OCI-LY7 (cell line): ENCODE measurements at regions not wholly inside any gene's neighbourhood (a gene's known extent, or its start where the extent isn't known, plus 50 kb on each side); places are given as distances from the start of the nearest gene placed in this dataset.

Experiments used
- BruUV-seq: library from RNA; stranded (reverse); fragments of 400-500 nt; replicated peaks from 2 replicates; lab custom pipeline; 2021; lab: Mats Ljungman, UMichigan
- CTCF ChIA-PET: fragments of 300-600 bp; sonication (Branson Sonifier 250); formaldehyde crosslinking; loops from one replicate; lab custom pipeline; 2022; ENCODE audit warnings: antibody characterized with exemption; ENCODE audit not compliant: unreplicated experiment; lab: Charles Lee
- POLR2A ChIA-PET: fragments of 300-600 bp; sonication (Branson Sonifier 250); formaldehyde crosslinking; loops from one replicate; lab custom pipeline; 2022; ENCODE audit warnings: antibody characterized with exemption; lab: Charles Lee
- DNase-seq: peaks from one replicate; pipeline ENCODE4 v3.0.0-alpha.2; 2015; ENCODE audit warnings: low spot score
- H2AFZ ChIP-seq: fragments of 200-600 bp; sonication (generic), shearing (Covaris generic); 2 replicates; pipeline ENCODE4 v1.6.1; 2014; ENCODE audit warnings: mild to moderate bottlenecking, antibody characterized with exemption, low read length, moderate library complexity
- H3K27ac ChIP-seq: fragments of 200-600 bp; sonication (generic); 2 replicates; pipeline ENCODE4 v1.5.1; 2014; ENCODE audit warnings: mixed run types, low read depth, mild to moderate bottlenecking, moderate library complexity, low read length, inconsistent platforms; ENCODE audit not compliant: poor library complexity, severe bottlenecking
- H3K36me3 ChIP-seq: fragments of 200-600 bp; sonication (generic); 2 replicates; pipeline ENCODE4 v1.6.1; 2014; ENCODE audit warnings: mild to moderate bottlenecking, antibody characterized with exemption, low read length, moderate library complexity, mixed read lengths; ENCODE audit not compliant: insufficient read depth
- H3K4me1 ChIP-seq: fragments of 200-600 bp; sonication (generic); 2 replicates; pipeline ENCODE4 v1.5.1; 2014; ENCODE audit warnings: mild to moderate bottlenecking, low read length; ENCODE audit not compliant: insufficient read depth, poor library complexity, severe bottlenecking
- H3K4me2 ChIP-seq: fragments of 200-600 bp; sonication (generic); 2 replicates; pipeline ENCODE4 v1.6.1; 2014; ENCODE audit warnings: mild to moderate bottlenecking, low read length
- H3K4me3 ChIP-seq: fragments of 200-600 bp; sonication (generic); 2 replicates; pipeline ENCODE4 v1.5.1; 2014; ENCODE audit warnings: mild to moderate bottlenecking, low read depth, low read length; ENCODE audit not compliant: poor library complexity, severe bottlenecking
- H3K79me2 ChIP-seq: fragments of 200-600 bp; sonication (generic); 2 replicates; pipeline ENCODE4 v1.6.1; 2016; ENCODE audit warnings: low read depth, mild to moderate bottlenecking, low read length, moderate library complexity, mixed read lengths; ENCODE audit not compliant: insufficient read depth
- H3K9me2 ChIP-seq: fragments of 200-600 bp; sonication (generic); 2 replicates; pipeline ENCODE4 v1.6.1; 2016; ENCODE audit warnings: mild to moderate bottlenecking, low read length, mixed read lengths; ENCODE audit not compliant: insufficient read depth
- H3K9me3 ChIP-seq: fragments of 200-600 bp; sonication (generic); 2 replicates; pipeline ENCODE4 v1.6.1; 2014; ENCODE audit warnings: mild to moderate bottlenecking, mixed run types, low read length, mixed read lengths
- H4K20me1 ChIP-seq: fragments of 200-600 bp; sonication (generic); 2 replicates; pipeline ENCODE4 v1.6.1; 2014; ENCODE audit warnings: mild to moderate bottlenecking, antibody characterized with exemption, low read length, moderate library complexity, mixed read lengths; ENCODE audit not compliant: insufficient read depth
- CTCF ChIP-seq: fragments of 200-600 bp; sonication (generic); conservative IDR thresholded peaks from 2 replicates; pipeline ENCODE4 v1.5.1; 2014; ENCODE audit warnings: mild to moderate bottlenecking, antibody characterized with exemption, low read length, moderate library complexity, mixed read lengths
- EZH2phosphoT487 ChIP-seq: fragments of 200-600 bp; sonication (generic); IDR thresholded peaks from 2 replicates; pipeline ENCODE4 v1.6.1; 2018; ENCODE audit warnings: low read depth, borderline replicate concordance, mild to moderate bottlenecking, mixed run types, antibody characterized with exemption, low read length, moderate library complexity, mixed read lengths
- intact Hi-C: fragments of 100-400 bp; cut with micrococcal nuclease; formaldehyde crosslinking; loops from one replicate; pipeline ENCODE4 v1.10.0; 2022; ENCODE audit not compliant: unreplicated experiment

DNA sequence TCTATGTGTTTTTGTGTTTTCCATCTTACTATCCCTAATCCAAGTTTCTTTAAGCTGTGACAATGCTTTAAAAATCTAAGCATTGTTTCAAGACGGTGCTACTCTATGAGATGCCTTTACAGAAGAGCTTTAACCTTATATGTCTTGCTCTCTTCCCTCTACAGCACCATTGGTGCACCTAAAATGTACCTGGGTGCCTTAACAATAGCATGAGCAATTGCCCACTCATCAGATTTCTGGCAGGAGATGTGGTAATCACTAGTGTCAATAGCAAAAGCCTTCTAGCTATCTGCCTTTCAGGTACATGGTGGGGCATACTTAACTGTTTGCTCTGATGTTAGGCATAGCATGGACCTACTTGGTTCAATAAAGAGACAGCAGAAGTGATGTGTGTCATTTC is 222.3 kb upstream of the KIF2A start:
- Histone ChIP-seq H3K9me2 (no peaks in the 10 kb centered on the region), H3K36me3 (no peaks in the 10 kb centered on the region), H4K20me1 (no peaks in the 10 kb centered on the region), H3K79me2 (no peaks in the 10 kb centered on the region), H3K4me3 (no peak overlapping the region), H2AFZ (no peak overlapping the region), H3K9me3 (no peaks in the 10 kb centered on the region), H3K4me1 (no peaks in the 10 kb centered on the region), H3K4me2 (no peak overlapping the region), H3K27ac (no peak overlapping the region)
- ChIA-PET CTCF (no interaction called here), POLR2A (no interaction called here)
- TF ChIP-seq CTCF (no peak), EZH2phosphoT487 (no peak)
- DNase-seq = no peak
- no TSS peak for BruUV-seq
- intact Hi-C loops = no loop called here

DNA sequence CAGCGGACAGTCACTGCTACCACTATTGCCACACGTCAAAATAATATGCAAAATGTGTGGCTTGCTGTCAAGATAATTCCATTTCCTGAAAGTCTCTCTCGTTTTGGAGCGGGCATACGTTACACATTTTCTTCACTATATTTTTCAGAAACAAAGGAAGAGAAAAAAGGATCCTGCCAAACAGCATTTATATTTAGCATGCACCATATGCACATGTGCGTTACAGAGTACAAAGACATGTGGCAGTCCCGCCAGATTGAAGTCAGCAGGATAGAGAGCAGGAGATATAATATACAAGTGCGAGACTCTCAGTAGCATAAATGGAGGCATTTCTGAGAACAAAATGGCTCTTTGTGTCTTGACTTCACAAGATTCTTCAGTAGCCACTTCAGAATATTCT is 221.6 kb upstream of the KIF2A start:
- CTCF ChIA-PET = interaction anchor here (0.6 kb wide), 1 partner anchor 605 kb away, joined by 3 read pairs; no protein-coding TSS in a partner anchor

GRCh38 chr5:62090953-62091352 is 215.1 kb upstream of the KIF2A start:
- Histone ChIP-seq H3K27ac (no peak overlapping the region), H3K4me3 (no peak overlapping the region), H3K9me3 (no peaks in the 10 kb centered on the region), H3K4me1 (no peaks in the 10 kb centered on the region), H3K36me3 (no peaks in the 10 kb centered on the region), H3K79me2 (no peaks in the 10 kb centered on the region), H2AFZ (no peak overlapping the region), H3K4me2 (no peak overlapping the region), H4K20me1 (no peaks in the 10 kb centered on the region), H3K9me2 (no peaks in the 10 kb centered on the region)
- no TSS peak for BruUV-seq
- TF ChIP-seq CTCF (no peak), EZH2phosphoT487 (no peak)
- intact Hi-C loops = no loop called here
- ChIA-PET POLR2A (no interaction called here), CTCF (no interaction called here)
- no peak for DNase-seq

More for the DNA sequence above, 221.6 kb upstream of the KIF2A start:
- no peaks in the 10 kb centered on the region for H3K36me3 ChIP-seq
- no peaks in the 10 kb centered on the region for H3K4me1 ChIP-seq
- no peaks in the 10 kb centered on the region for H3K9me2 ChIP-seq
- BruUV-seq = no TSS peak
- H3K4me2 ChIP-seq = no peak overlapping the region
- no peaks in the 10 kb centered on the region for H3K79me2 ChIP-seq
- H3K9me3 ChIP-seq = no peaks in the 10 kb centered on the region
- no peak overlapping the region for H2AFZ ChIP-seq
- H3K4me3 ChIP-seq = no peak overlapping the region
- no peak for DNase-seq
- H3K27ac ChIP-seq = no peak overlapping the region
- no peaks in the 10 kb centered on the region for H4K20me1 ChIP-seq
- TF ChIP-seq CTCF = no peak
- intact Hi-C loops = no loop called here
- POLR2A ChIA-PET = no interaction called here
